ENCODE measurements at regions not wholly inside any gene's neighbourhood (a gene's known extent, or its start where the extent isn't known, plus 50 kb on each side); places are given as distances from the start of the nearest gene placed in this dataset.

GRCh38 chr9:106069241-106069640, 374.9 kb downstream of the TMEM38B start:
- no peak for TF ChIP-seq NFIC (IDR thresholded peaks at IDR 0.05)
- no peak for TF ChIP-seq ZBTB7A (IDR thresholded peaks at IDR 0.05; ENCODE audit: low read depth)

GRCh38 chr9:106072421-106072820, 378.1 kb downstream of the TMEM38B start:
- TF ChIP-seq RAD21 (IDR thresholded peaks at IDR 0.05; ENCODE audit: low read depth) (no peak), CEBPB (IDR thresholded peaks at IDR 0.05) (no peak), MAX (IDR thresholded peaks at IDR 0.05) (no peak), ZBTB7A (IDR thresholded peaks at IDR 0.05; ENCODE audit: low read depth) (no peak), EGR1 (IDR thresholded peaks at IDR 0.05) (no peak), USF1 (IDR thresholded peaks at IDR 0.05) (no peak), FOXM1 (IDR thresholded peaks at IDR 0.05; ENCODE audit: borderline replicate concordance, low read depth) (no peak), YY1 (IDR thresholded peaks at IDR 0.05; ENCODE audit: low read depth) (no peak), EP300 (IDR thresholded peaks at IDR 0.05; ENCODE audit: borderline replicate concordance) (no peak), TEAD4 (IDR thresholded peaks at IDR 0.05) (no peak), NFIC (IDR thresholded peaks at IDR 0.05) (no peak), TCF12 (IDR thresholded peaks at IDR 0.05; ENCODE audit: low read depth) (no peak), REST (IDR thresholded peaks at IDR 0.05; ENCODE audit: low read depth) (no peak), TAF1 (IDR thresholded peaks at IDR 0.05; ENCODE audit: low read depth) (no peak), CREB1 (IDR thresholded peaks at IDR 0.05; ENCODE audit: low read depth) (no peak)

GRCh38 chr9:106074006-106074405, 379.7 kb downstream of the TMEM38B start:
- no peak for TF ChIP-seq YY1 (IDR thresholded peaks at IDR 0.05; ENCODE audit: low read depth)
- TF ChIP-seq FOXM1 (IDR thresholded peaks at IDR 0.05; ENCODE audit: borderline replicate concordance, low read depth): no peak
- no peak for TF ChIP-seq RAD21 (IDR thresholded peaks at IDR 0.05; ENCODE audit: low read depth)
- no peak for TF ChIP-seq EGR1 (IDR thresholded peaks at IDR 0.05)
- no peak for TF ChIP-seq MAX (IDR thresholded peaks at IDR 0.05)
- no peak for TF ChIP-seq TAF1 (IDR thresholded peaks at IDR 0.05; ENCODE audit: low read depth)

GRCh38 chr9:106075236-106075959, 381.1 kb downstream of the TMEM38B start:
- TF ChIP-seq USF1 (IDR thresholded peaks at IDR 0.05): no peak
- no peak for TF ChIP-seq EP300 (IDR thresholded peaks at IDR 0.05; ENCODE audit: borderline replicate concordance)
- no peak for TF ChIP-seq TEAD4 (IDR thresholded peaks at IDR 0.05)

- TF ChIP-seq REST (IDR thresholded peaks at IDR 0.05; ENCODE audit: low read depth) (no peak), ZBTB7A (IDR thresholded peaks at IDR 0.05; ENCODE audit: low read depth) (no peak)
These were observed 381.6 kb downstream of the TMEM38B start for GRCh38 chr9:106075960-106076327.

GRCh38 chr9:106076711-106077110, 382.4 kb downstream of the TMEM38B start:
- TF ChIP-seq CEBPB (IDR thresholded peaks at IDR 0.05) (no peak), EP300 (IDR thresholded peaks at IDR 0.05; ENCODE audit: borderline replicate concordance) (no peak), NFIC (IDR thresholded peaks at IDR 0.05) (no peak), RAD21 (IDR thresholded peaks at IDR 0.05; ENCODE audit: low read depth) (no peak), MAX (IDR thresholded peaks at IDR 0.05) (no peak), REST (IDR thresholded peaks at IDR 0.05; ENCODE audit: low read depth) (no peak)
